ENCODE measurements at regions not wholly inside any gene's neighbourhood (a gene's known extent, or its start where the extent isn't known, plus 50 kb on each side); places are given as distances from the start of the nearest gene placed in this dataset.

DNA sequence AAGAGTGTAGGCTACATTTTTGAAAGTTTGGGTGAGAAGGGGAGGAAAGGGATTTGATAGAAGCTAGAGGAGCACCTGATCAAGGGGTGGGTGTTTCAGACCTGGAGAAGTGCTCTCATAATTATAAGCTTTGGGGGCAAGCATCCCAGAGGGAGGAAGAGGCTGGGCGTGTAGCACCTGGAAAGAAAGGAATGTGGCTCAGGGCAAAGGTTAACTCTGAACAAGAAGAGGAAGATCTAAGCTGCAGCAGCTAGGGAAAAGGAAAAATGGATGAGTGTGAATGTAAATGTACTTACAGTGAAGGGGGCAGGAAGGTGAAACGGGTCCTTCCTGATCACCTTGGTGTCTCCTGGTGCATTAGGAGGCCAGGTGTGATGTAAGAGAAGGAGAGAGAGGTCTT lies 49.8 kb upstream of the ANKRD55 start:
- no peak for TF ChIP-seq POLR2AphosphoS5 (IDR thresholded peaks at IDR 0.05)
- TF ChIP-seq, protein P1, sequence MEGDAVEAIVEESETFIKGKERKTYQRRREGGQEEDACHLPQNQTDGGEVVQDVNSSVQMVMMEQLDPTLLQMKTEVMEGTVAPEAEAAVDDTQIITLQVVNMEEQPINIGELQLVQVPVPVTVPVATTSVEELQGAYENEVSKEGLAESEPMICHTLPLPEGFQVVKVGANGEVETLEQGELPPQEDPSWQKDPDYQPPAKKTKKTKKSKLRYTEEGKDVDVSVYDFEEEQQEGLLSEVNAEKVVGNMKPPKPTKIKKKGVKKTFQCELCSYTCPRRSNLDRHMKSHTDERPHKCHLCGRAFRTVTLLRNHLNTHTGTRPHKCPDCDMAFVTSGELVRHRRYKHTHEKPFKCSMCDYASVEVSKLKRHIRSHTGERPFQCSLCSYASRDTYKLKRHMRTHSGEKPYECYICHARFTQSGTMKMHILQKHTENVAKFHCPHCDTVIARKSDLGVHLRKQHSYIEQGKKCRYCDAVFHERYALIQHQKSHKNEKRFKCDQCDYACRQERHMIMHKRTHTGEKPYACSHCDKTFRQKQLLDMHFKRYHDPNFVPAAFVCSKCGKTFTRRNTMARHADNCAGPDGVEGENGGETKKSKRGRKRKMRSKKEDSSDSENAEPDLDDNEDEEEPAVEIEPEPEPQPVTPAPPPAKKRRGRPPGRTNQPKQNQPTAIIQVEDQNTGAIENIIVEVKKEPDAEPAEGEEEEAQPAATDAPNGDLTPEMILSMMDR (IDR thresholded peaks at IDR 0.05) = no peak
- no peak for TF ChIP-seq EP300 (IDR thresholded peaks at IDR 0.05)
